A673 (cell line): ENCODE measurements at regions not wholly inside any gene's neighbourhood (a gene's known extent, or its start where the extent isn't known, plus 50 kb on each side); places are given as distances from the start of the nearest gene placed in this dataset.

Experiments
- BruUV-seq: library from RNA; stranded (reverse); fragments of 400-500 nt; replicated peaks from 2 replicates; lab custom pipeline; 2021; lab: Mats Ljungman, UMichigan
- CTCF ChIA-PET: fragments of 300-600 bp; sonication (Branson Sonifier 250); formaldehyde crosslinking; loops from one replicate; lab custom pipeline; 2022; ENCODE audit warnings: antibody characterized with exemption; lab: Charles Lee
- POLR2A ChIA-PET: fragments of 300-600 bp; sonication (Branson Sonifier 250); formaldehyde crosslinking; loops from one replicate; lab custom pipeline; 2022; ENCODE audit warnings: antibody characterized with exemption; ENCODE audit not compliant: low non-redundant PET; lab: Charles Lee
- DNase-seq: peaks from one replicate; pipeline ENCODE4 v3.0.0-alpha.2; 2015; ENCODE audit warnings: low spot score
- H3K27ac ChIP-seq: fragments of 200-600 bp; sonication (generic); 2 replicates; pipeline ENCODE4 v1.5.1; 2016; ENCODE audit warnings: mixed run types, low read depth, mild to moderate bottlenecking, mixed read lengths, antibody characterized with exemption, low read length; ENCODE audit not compliant: poor library complexity, severe bottlenecking
- H3K27me3 ChIP-seq: fragments of 200-600 bp; sonication (generic); replicated peaks from 2 replicates; pipeline ENCODE4 v1.6.1; 2017; ENCODE audit warnings: mixed run types, low read depth, mild to moderate bottlenecking, mixed read lengths, antibody characterized with exemption, low read length; ENCODE audit not compliant: insufficient read depth, poor library complexity
- H3K36me3 ChIP-seq: fragments of 200-600 bp; sonication (generic); 2 replicates; pipeline ENCODE4 v1.6.1; 2016; ENCODE audit warnings: mixed run types, mild to moderate bottlenecking, mixed read lengths, antibody characterized with exemption, low read length; ENCODE audit not compliant: insufficient read depth, poor library complexity, severe bottlenecking
- H3K4me1 ChIP-seq: fragments of 200-600 bp; sonication (generic); 2 replicates; pipeline ENCODE4 v1.6.1; 2017; ENCODE audit warnings: mixed run types, mild to moderate bottlenecking, mixed read lengths, antibody characterized with exemption, low read length; ENCODE audit not compliant: insufficient read depth, poor library complexity, severe bottlenecking
- H3K4me3 ChIP-seq: fragments of 200-600 bp; sonication (generic); 2 replicates; pipeline ENCODE4 v1.5.1; 2016; ENCODE audit warnings: low read depth, mixed run types, mild to moderate bottlenecking, mixed read lengths, low read length; ENCODE audit not compliant: poor library complexity, severe bottlenecking
- H3K9me3 ChIP-seq: fragments of 200-600 bp; sonication (generic); 2 replicates; pipeline ENCODE4 v1.6.1; 2016; ENCODE audit warnings: mixed run types, low read depth, mild to moderate bottlenecking, mixed read lengths, antibody characterized with exemption, low read length; ENCODE audit not compliant: poor library complexity, severe bottlenecking
- CTCF ChIP-seq: fragments of 300-800, 200-600 bp; sonication (generic); conservative IDR thresholded peaks from 2 replicates; pipeline ENCODE4 v1.5.1; 2017; ENCODE audit warnings: low read depth, mild to moderate bottlenecking, antibody characterized with exemption, low read length, moderate library complexity, mixed read lengths
- EZH2 ChIP-seq: fragments of 200-600 bp; sonication (generic); IDR thresholded peaks from 2 replicates; pipeline ENCODE4 v1.6.1; 2017; ENCODE audit warnings: borderline replicate concordance, low read depth, mild to moderate bottlenecking, mixed read lengths, antibody characterized with exemption, low read length; ENCODE audit not compliant: poor library complexity, severe bottlenecking
- intact Hi-C: fragments of 100-400 bp; cut with micrococcal nuclease; formaldehyde crosslinking; loops from one replicate; pipeline ENCODE4 v1.10.0; 2022; ENCODE audit not compliant: unreplicated experiment

- CTCF ChIA-PET, result no interaction called here
- no TSS peak for BruUV-seq
Observed at GRCh38 chr5:2241842-2242241, 359.1 kb upstream of the IRX4 start.

DNA sequence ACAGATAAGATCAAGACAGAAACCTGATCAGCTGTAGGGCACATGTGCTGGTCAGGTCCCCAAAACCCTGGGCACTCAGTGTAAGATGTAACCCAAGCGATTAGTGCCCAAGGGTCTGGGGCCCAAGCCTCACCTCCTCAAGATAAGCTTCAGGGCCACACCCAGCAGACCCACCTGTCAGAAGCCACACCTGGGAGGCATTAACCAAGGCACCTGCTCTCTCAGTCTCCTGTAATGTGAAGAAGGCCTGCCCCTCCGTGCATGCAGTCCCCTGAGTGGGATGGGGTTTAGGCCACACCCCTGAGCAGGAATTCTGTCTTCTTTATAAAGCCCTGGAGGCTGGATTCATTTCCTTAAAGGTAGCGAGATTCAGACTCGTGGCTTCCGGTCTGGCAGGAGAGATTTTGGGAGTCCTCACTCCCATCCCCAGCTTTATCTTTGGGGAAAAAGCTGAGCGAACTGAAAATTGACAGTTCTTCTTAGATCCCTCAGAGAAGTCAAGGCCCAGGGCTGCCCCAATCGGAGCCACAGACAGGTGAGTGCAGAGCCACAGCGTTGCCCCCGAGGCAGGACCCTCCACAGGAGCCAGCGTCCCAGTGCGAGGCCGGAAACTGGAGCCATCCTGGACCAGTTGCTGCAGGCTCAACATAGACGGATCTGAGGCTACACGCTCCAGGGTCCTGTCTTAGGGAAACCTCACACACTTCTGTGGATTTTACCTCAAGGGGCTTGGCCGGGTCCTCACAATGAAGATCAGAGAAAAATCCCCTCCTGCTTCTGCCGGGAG, 357.6 kb upstream of the IRX4 start:
- H3K9me3 ChIP-seq, result peaks cover 10% of the 10 kb centered on the region
- no peaks in the 10 kb centered on the region for H3K4me1 ChIP-seq
- no peaks in the 10 kb centered on the region for H3K36me3 ChIP-seq
- no peak overlapping the region for H3K4me3 ChIP-seq
- ChIA-PET POLR2A (no interaction called here), CTCF (no interaction called here)
- TF ChIP-seq EZH2, result no peak
- TF ChIP-seq CTCF, result no peak
- no peak for DNase-seq
- no TSS peak for BruUV-seq
- no peaks in the 10 kb centered on the region for H3K27me3 ChIP-seq
- H3K27ac ChIP-seq, result no peak overlapping the region
- intact Hi-C loops, result no loop called here

More at GRCh38 chr5:2241842-2242241, 359.1 kb upstream of the IRX4 start:
- Histone ChIP-seq H3K36me3 (no peaks in the 10 kb centered on the region), H3K27ac (no peak overlapping the region), H3K4me3 (no peak overlapping the region), H3K4me1 (no peaks in the 10 kb centered on the region), H3K9me3 (peaks cover 10% of the 10 kb centered on the region), H3K27me3 (no peaks in the 10 kb centered on the region)
- POLR2A ChIA-PET, result no interaction called here
- intact Hi-C loops, result no loop called here
- DNase-seq, result no peak
- no peak for TF ChIP-seq EZH2
- no peak for TF ChIP-seq CTCF

GRCh38 chr5:2239201-2239910, 356.6 kb upstream of the IRX4 start:
- CTCF ChIA-PET, result no interaction called here
- intact Hi-C loops, result no loop called here
- H3K36me3 ChIP-seq, result no peaks in the 10 kb centered on the region
- H3K27ac ChIP-seq, result no peak overlapping the region
- POLR2A ChIA-PET, result no interaction called here
- DNase-seq, result no peak
- peaks cover 10% of the 10 kb centered on the region for H3K9me3 ChIP-seq
- H3K4me3 ChIP-seq, result no peak overlapping the region
- TF ChIP-seq CTCF, result no peak
- no peak for TF ChIP-seq EZH2
- no peaks in the 10 kb centered on the region for H3K27me3 ChIP-seq
- BruUV-seq, result no TSS peak
- no peaks in the 10 kb centered on the region for H3K4me1 ChIP-seq
